ENCODE measurements at regions not wholly inside any gene's neighbourhood (a gene's known extent, or its start where the extent isn't known, plus 50 kb on each side); places are given as distances from the start of the nearest gene placed in this dataset.

- no peak overlapping the region for H3K4me3 ChIP-seq
- no peaks in the 10 kb centered on the region for H3K4me1 ChIP-seq
- H3K36me3 ChIP-seq = no peaks in the 10 kb centered on the region
- no peaks in the 10 kb centered on the region for H3K27me3 ChIP-seq
- no peak overlapping the region for H3K27ac ChIP-seq
- no peak for DNase-seq (ENCODE audit: low spot score in 2 of 2)
- TF ChIP-seq POLR2A (IDR thresholded peaks at IDR 0.05) = no peak
- no peak for TF ChIP-seq EP300 (IDR thresholded peaks at IDR 0.05)
- no peak for TF ChIP-seq POLR2AphosphoS5 (IDR thresholded peaks at IDR 0.05)
- TF ChIP-seq CTCF (IDR thresholded peaks at IDR 0.05) = no peak
- 84% methylated on average over 4 of the region's 4 CpGs for WGBS
- no peaks in the 10 kb centered on the region for H3K9me3 ChIP-seq
Observed at GRCh38 chr5:2188661-2189060, 305.9 kb upstream of the IRX4 start.

- H3K4me1 ChIP-seq = no peaks in the 10 kb centered on the region
- H3K27me3 ChIP-seq = no peaks in the 10 kb centered on the region
- TF ChIP-seq EP300 (IDR thresholded peaks at IDR 0.05) (no peak), POLR2AphosphoS5 (IDR thresholded peaks at IDR 0.05) (no peak), CTCF (IDR thresholded peaks at IDR 0.05) (no peak), POLR2A (IDR thresholded peaks at IDR 0.05) (no peak)
- no peaks in the 10 kb centered on the region for H3K36me3 ChIP-seq
- H3K9me3 ChIP-seq = no peaks in the 10 kb centered on the region
- no peak for DNase-seq (ENCODE audit: low spot score in 2 of 2)
- no peak overlapping the region for H3K4me3 ChIP-seq
- H3K27ac ChIP-seq = no peak overlapping the region
- 91% methylated on average over 7 of the region's 7 CpGs for WGBS
Observed at GRCh38 chr5:2188137-2188536, 305.4 kb upstream of the IRX4 start.

GRCh38 chr5:2187687-2188086, 305.0 kb upstream of the IRX4 start:
- Histone ChIP-seq H3K27ac (no peak overlapping the region), H3K4me3 (no peak overlapping the region), H3K9me3 (no peaks in the 10 kb centered on the region), H3K4me1 (no peaks in the 10 kb centered on the region), H3K27me3 (no peaks in the 10 kb centered on the region), H3K36me3 (no peaks in the 10 kb centered on the region)
- WGBS = 94% methylated on average over 8 of the region's 10 CpGs
- no peak for DNase-seq (ENCODE audit: low spot score in 2 of 2)
- TF ChIP-seq CTCF (IDR thresholded peaks at IDR 0.05) (no peak), EP300 (IDR thresholded peaks at IDR 0.05) (no peak), POLR2AphosphoS5 (IDR thresholded peaks at IDR 0.05) (no peak), POLR2A (IDR thresholded peaks at IDR 0.05) (no peak)

- Histone ChIP-seq H3K4me1 (no peaks in the 10 kb centered on the region), H3K9me3 (no peaks in the 10 kb centered on the region), H3K27me3 (no peaks in the 10 kb centered on the region), H3K36me3 (no peaks in the 10 kb centered on the region), H3K4me3 (no peak overlapping the region), H3K27ac (no peak overlapping the region)
- 96% methylated on average over 11 of the region's 11 CpGs for WGBS
- TF ChIP-seq POLR2A (IDR thresholded peaks at IDR 0.05) (no peak), CTCF (IDR thresholded peaks at IDR 0.05) (no peak), POLR2AphosphoS5 (IDR thresholded peaks at IDR 0.05) (no peak), EP300 (IDR thresholded peaks at IDR 0.05) (no peak)
- no peak for DNase-seq (ENCODE audit: low spot score in 2 of 2)
Observed at GRCh38 chr5:2187156-2187555, 304.4 kb upstream of the IRX4 start.

GRCh38 chr5:2186472-2187015, 303.8 kb upstream of the IRX4 start:
- TF ChIP-seq CTCF (IDR thresholded peaks at IDR 0.05) (no peak), POLR2AphosphoS5 (IDR thresholded peaks at IDR 0.05) (no peak), POLR2A (IDR thresholded peaks at IDR 0.05) (no peak), EP300 (IDR thresholded peaks at IDR 0.05) (no peak)
- WGBS = 87% methylated on average over 16 of the region's 23 CpGs
- no peaks in the 10 kb centered on the region for H3K9me3 ChIP-seq
- DNase-seq (ENCODE audit: low spot score in 2 of 2) = peak in 1 of 2 donors; percentile 74
- H3K27ac ChIP-seq = no peak overlapping the region
- H3K4me1 ChIP-seq = no peaks in the 10 kb centered on the region
- H3K36me3 ChIP-seq = no peaks in the 10 kb centered on the region
- H3K4me3 ChIP-seq = no peak overlapping the region
- H3K27me3 ChIP-seq = no peaks in the 10 kb centered on the region

Data from suprapubic skin (tissue), 4 donors.